Astrocyte (in vitro differentiated cells and primary cell): ENCODE measurements at regions not wholly inside any gene's neighbourhood (a gene's known extent, or its start where the extent isn't known, plus 50 kb on each side); places are given as distances from the start of the nearest gene placed in this dataset.

Experiments
- DNase-seq: peaks from one replicate; pipeline ENCODE4 v3.0.0-alpha.2; 2010; ENCODE audit warnings: low read depth
- FAIRE-seq: peaks from 2 replicates; lab custom pipeline; 2011; peaks lifted over from hg19 to GRCh38; lab: Jason Lieb, UNC
- H2AFZ ChIP-seq: 2 replicates; pipeline ENCODE4 v1.6.0; 2012; ENCODE audit warnings: low read depth, low read length, inconsistent platforms
- H3K27ac ChIP-seq: 2 replicates; pipeline ENCODE4 v1.5.1; 2011; ENCODE audit warnings: low read depth, low read length, inconsistent platforms
- H3K27me3 ChIP-seq: 2 replicates; pipeline ENCODE4 v1.6.0; 2011; ENCODE audit warnings: low read length, inconsistent platforms; ENCODE audit not compliant: insufficient read depth
- H3K36me3 ChIP-seq: 2 replicates; pipeline ENCODE4 v1.5.1; 2011; ENCODE audit warnings: low read length, inconsistent platforms; ENCODE audit not compliant: insufficient read depth
- H3K4me1 ChIP-seq: 2 replicates; pipeline ENCODE4 v1.5.1; 2011; ENCODE audit warnings: low read length, inconsistent platforms; ENCODE audit not compliant: insufficient read depth
- H3K4me2 ChIP-seq: 2 replicates; pipeline ENCODE4 v1.6.0; 2012; ENCODE audit warnings: low read length, inconsistent platforms
- H3K4me3 ChIP-seq: 2 replicates; pipeline ENCODE4 v1.5.1; 2011; ENCODE audit warnings: low read depth, mild to moderate bottlenecking, low read length, inconsistent platforms; ENCODE audit not compliant: insufficient read depth
- H3K79me2 ChIP-seq: 2 replicates; pipeline ENCODE4 v1.6.0; 2012; ENCODE audit warnings: mild to moderate bottlenecking, low read length, inconsistent platforms; ENCODE audit not compliant: insufficient read depth
- H3K9ac ChIP-seq: 2 replicates; pipeline ENCODE4 v1.6.0; 2012; ENCODE audit warnings: mild to moderate bottlenecking, low read length, inconsistent platforms
- H3K9me3 ChIP-seq: 2 replicates; pipeline ENCODE4 v1.5.1; 2012; ENCODE audit warnings: low read depth, mild to moderate bottlenecking, low read length, inconsistent platforms; ENCODE audit not compliant: insufficient read depth
- H4K20me1 ChIP-seq: 2 replicates; pipeline ENCODE4 v1.6.0; 2012; ENCODE audit warnings: low read length, inconsistent platforms; ENCODE audit not compliant: insufficient read depth
- H3K27ac Mint-ChIP-seq: one replicate; pipeline ENCODE4 v1.8.0; 2021; ENCODE audit warnings: mild to moderate bottlenecking, mixed read lengths; ENCODE audit not compliant: unreplicated experiment
- H3K27me3 Mint-ChIP-seq: one replicate; pipeline ENCODE4 v1.8.0; 2021; ENCODE audit warnings: low read depth, mixed read lengths; ENCODE audit not compliant: unreplicated experiment
- H3K36me3 Mint-ChIP-seq: one replicate; pipeline ENCODE4 v1.8.0; 2021; ENCODE audit warnings: low read depth, mixed read lengths; ENCODE audit not compliant: unreplicated experiment
- H3K4me1 Mint-ChIP-seq: one replicate; pipeline ENCODE4 v1.8.0; 2021; ENCODE audit warnings: low read depth, mixed read lengths; ENCODE audit not compliant: unreplicated experiment
- H3K4me3 Mint-ChIP-seq: one replicate; pipeline ENCODE4 v1.8.0; 2021; ENCODE audit warnings: mild to moderate bottlenecking, moderate library complexity, mixed read lengths; ENCODE audit not compliant: unreplicated experiment
- H3K9me3 Mint-ChIP-seq: one replicate; pipeline ENCODE4 v1.8.0; 2021; ENCODE audit warnings: mild to moderate bottlenecking, mixed read lengths; ENCODE audit not compliant: unreplicated experiment
- EZH2 ChIP-seq: IDR thresholded peaks from 2 replicates; pipeline ENCODE4 v1.6.1; 2012; ENCODE audit warnings: mild to moderate bottlenecking, low read length, inconsistent platforms; ENCODE audit not compliant: insufficient read depth
- TF ChIP-seq, protein P1 (sequence below): IDR thresholded peaks from 2 replicates; pipeline ENCODE4 v1.5.1; 2011; ENCODE audit warnings: low read depth, mild to moderate bottlenecking, inconsistent platforms, low read length, moderate library complexity; ENCODE audit not compliant: insufficient read depth

DNA sequence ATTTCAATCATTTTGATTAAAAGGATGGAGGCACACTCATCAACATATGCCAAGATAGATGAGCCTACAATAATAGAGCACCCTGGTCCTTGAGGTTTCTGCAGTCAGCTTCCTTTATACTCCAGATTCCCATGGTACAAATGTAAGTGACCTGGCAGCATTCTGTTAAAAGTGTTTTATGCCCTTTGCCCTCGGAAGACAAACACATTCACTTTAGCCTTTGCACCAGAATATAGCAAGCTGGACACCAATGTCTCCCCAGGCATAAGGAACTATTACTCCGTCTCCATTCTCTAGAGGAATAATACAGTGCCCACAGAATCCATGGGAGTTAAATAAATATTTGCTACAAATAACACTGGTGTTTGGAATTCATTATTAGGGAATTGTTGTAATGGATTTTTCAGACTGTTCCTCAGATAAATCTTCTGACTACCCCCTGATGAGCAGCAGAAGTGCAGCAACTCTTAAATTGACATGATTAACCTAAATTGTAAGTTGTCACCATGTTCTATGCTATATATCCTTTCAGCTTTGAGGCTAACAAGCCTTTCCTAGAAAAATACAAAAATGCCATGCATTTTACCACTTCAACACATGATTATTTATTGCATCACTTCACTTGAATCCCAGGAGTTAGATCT is 340.2 kb downstream of the TBC1D32 start:
- no peak overlapping the region for H3K4me3 ChIP-seq
- TF ChIP-seq, protein P1, sequence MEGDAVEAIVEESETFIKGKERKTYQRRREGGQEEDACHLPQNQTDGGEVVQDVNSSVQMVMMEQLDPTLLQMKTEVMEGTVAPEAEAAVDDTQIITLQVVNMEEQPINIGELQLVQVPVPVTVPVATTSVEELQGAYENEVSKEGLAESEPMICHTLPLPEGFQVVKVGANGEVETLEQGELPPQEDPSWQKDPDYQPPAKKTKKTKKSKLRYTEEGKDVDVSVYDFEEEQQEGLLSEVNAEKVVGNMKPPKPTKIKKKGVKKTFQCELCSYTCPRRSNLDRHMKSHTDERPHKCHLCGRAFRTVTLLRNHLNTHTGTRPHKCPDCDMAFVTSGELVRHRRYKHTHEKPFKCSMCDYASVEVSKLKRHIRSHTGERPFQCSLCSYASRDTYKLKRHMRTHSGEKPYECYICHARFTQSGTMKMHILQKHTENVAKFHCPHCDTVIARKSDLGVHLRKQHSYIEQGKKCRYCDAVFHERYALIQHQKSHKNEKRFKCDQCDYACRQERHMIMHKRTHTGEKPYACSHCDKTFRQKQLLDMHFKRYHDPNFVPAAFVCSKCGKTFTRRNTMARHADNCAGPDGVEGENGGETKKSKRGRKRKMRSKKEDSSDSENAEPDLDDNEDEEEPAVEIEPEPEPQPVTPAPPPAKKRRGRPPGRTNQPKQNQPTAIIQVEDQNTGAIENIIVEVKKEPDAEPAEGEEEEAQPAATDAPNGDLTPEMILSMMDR = no peak
- no peak for TF ChIP-seq EZH2
- no peak overlapping the region for H3K9ac ChIP-seq
- no peaks in the 10 kb centered on the region for H3K36me3 Mint-ChIP-seq
- H3K9me3 ChIP-seq = no peaks in the 10 kb centered on the region
- no peak overlapping the region for H3K27ac Mint-ChIP-seq
- H3K4me1 Mint-ChIP-seq = no peaks in the 10 kb centered on the region
- no peaks in the 10 kb centered on the region for H3K9me3 Mint-ChIP-seq
- FAIRE-seq (no peak), DNase-seq (no peak)
- H3K27me3 ChIP-seq = no peaks in the 10 kb centered on the region
- no peaks in the 10 kb centered on the region for H4K20me1 ChIP-seq
- H3K4me3 Mint-ChIP-seq = no peak overlapping the region
- no peak overlapping the region for H2AFZ ChIP-seq
- no peak overlapping the region for H3K27ac ChIP-seq
- no peaks in the 10 kb centered on the region for H3K27me3 Mint-ChIP-seq
- H3K36me3 ChIP-seq = no peaks in the 10 kb centered on the region
- no peaks in the 10 kb centered on the region for H3K4me1 ChIP-seq
- H3K79me2 ChIP-seq = no peaks in the 10 kb centered on the region
- no peak overlapping the region for H3K4me2 ChIP-seq

DNA sequence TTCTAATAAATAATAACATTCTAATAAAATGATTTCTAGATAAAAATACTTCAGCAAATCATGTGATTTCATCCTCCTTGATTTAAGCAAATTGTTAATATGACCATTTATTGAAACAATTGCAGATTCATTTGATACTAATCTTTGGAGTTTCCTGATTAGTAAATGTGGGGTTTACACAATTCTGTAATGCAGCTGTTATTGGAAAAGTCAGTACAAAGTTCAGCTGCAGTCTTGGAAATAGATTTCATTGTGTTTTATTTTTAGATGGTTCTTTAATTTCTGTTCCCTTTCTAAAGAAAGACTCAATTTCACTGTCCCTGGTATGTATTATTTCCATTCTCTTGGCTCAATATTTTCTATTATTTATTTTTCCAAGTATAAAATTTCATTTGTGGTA is 342.0 kb downstream of the TBC1D32 start:
- Histone ChIP-seq H3K27ac (no peak overlapping the region), H3K4me2 (no peak overlapping the region), H3K9ac (no peak overlapping the region), H3K4me1 (no peaks in the 10 kb centered on the region), H3K27me3 (no peaks in the 10 kb centered on the region), H2AFZ (no peak overlapping the region), H4K20me1 (no peaks in the 10 kb centered on the region), H3K4me3 (no peak overlapping the region), H3K36me3 (no peaks in the 10 kb centered on the region), H3K79me2 (no peaks in the 10 kb centered on the region), H3K9me3 (no peaks in the 10 kb centered on the region)
- no peaks in the 10 kb centered on the region for H3K27me3 Mint-ChIP-seq
- no peaks in the 10 kb centered on the region for H3K36me3 Mint-ChIP-seq
- FAIRE-seq (no peak), DNase-seq (no peak)
- no peak overlapping the region for H3K4me3 Mint-ChIP-seq
- no peaks in the 10 kb centered on the region for H3K4me1 Mint-ChIP-seq
- no peak for TF ChIP-seq EZH2
- TF ChIP-seq, protein P1 = no peak
- no peak overlapping the region for H3K27ac Mint-ChIP-seq
- peaks cover 2% of the 10 kb centered on the region for H3K9me3 Mint-ChIP-seq

DNA sequence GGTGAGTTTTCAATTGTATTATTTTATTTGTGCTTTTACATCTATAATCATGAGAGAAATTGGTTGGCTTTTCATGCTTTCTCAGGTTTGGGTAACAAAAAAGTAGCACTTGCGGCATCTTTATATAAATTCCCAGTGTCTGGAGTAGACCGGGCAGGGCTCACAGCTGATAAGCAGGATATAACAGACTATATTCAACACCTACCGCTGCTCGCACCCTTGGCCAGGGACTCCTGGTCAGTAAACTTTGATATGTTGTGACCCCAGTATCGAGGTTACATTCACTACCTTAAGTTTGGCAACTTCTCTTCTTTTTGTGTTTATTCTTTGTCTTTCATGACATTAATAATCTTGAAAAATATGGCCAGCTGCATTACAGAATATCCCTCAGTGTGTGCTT is 343.4 kb downstream of the TBC1D32 start:
- Histone ChIP-seq H3K27me3 (no peaks in the 10 kb centered on the region), H3K4me2 (no peak overlapping the region), H2AFZ (no peak overlapping the region), H3K4me3 (no peak overlapping the region), H3K9ac (no peak overlapping the region), H3K27ac (no peak overlapping the region), H4K20me1 (no peaks in the 10 kb centered on the region), H3K36me3 (no peaks in the 10 kb centered on the region), H3K79me2 (no peaks in the 10 kb centered on the region), H3K9me3 (no peaks in the 10 kb centered on the region), H3K4me1 (no peaks in the 10 kb centered on the region)
- Mint-ChIP-seq H3K9me3 (peaks cover 2% of the 10 kb centered on the region), H3K36me3 (no peaks in the 10 kb centered on the region), H3K4me1 (no peaks in the 10 kb centered on the region), H3K27me3 (no peaks in the 10 kb centered on the region), H3K27ac (no peak overlapping the region), H3K4me3 (no peak overlapping the region)
- FAIRE-seq (no peak), DNase-seq (no peak)
- no peak for TF ChIP-seq EZH2
- TF ChIP-seq, protein P1 = no peak
